Central memory CD8-positive, alpha-beta T cell (primary cell): ENCODE measurements at regions not wholly inside any gene's neighbourhood (a gene's known extent, or its start where the extent isn't known, plus 50 kb on each side); places are given as distances from the start of the nearest gene placed in this dataset.

Experiments
- ATAC-seq: fragments of 150-1000 bp; cut with Tn5 transposase; replicated peaks from 2 replicates; pipeline ENCODE4 v1.10.0; 2022; ENCODE audit warnings: mild to moderate bottlenecking, moderate FRiP score, moderate number of reproducible peaks; ENCODE audit not compliant: poor library complexity, severe bottlenecking; ENCODE audit errors: extremely low read depth
- DNase-seq, 2 donors: peaks; one replicate each; pipeline ENCODE4 v3.0.0; 2021; ENCODE audit warnings: low spot score in 2 of 2
- H3K27ac Mint-ChIP-seq: one replicate; pipeline ENCODE4 v1.8.0; 2022; ENCODE audit warnings: low read depth, mild to moderate bottlenecking, moderate library complexity, mixed read lengths
- H3K27me3 Mint-ChIP-seq: one replicate; pipeline ENCODE4 v1.8.0; 2022; ENCODE audit warnings: mixed read lengths
- H3K36me3 Mint-ChIP-seq: one replicate; pipeline ENCODE4 v1.8.0; 2022; ENCODE audit warnings: mild to moderate bottlenecking, moderate library complexity, mixed read lengths; ENCODE audit not compliant: insufficient read depth
- H3K4me1 Mint-ChIP-seq: one replicate; pipeline ENCODE4 v1.8.0; 2022; ENCODE audit warnings: mixed read lengths
- H3K4me3 Mint-ChIP-seq: one replicate; pipeline ENCODE4 v1.8.0; 2022; ENCODE audit warnings: mild to moderate bottlenecking, moderate library complexity, mixed read lengths
- H3K9me3 Mint-ChIP-seq: one replicate; pipeline ENCODE4 v1.8.0; 2022; ENCODE audit warnings: mixed read lengths

GRCh38 chr15:95843241-95843910, 487.1 kb upstream of the NR2F2 start:
- Mint-ChIP-seq H3K9me3 (no peaks in the 10 kb centered on the region), H3K4me1 (peaks cover 24% of the 10 kb centered on the region), H3K4me3 (no peak overlapping the region), H3K27me3 (no peaks in the 10 kb centered on the region), H3K27ac (no peak overlapping the region), H3K36me3 (no peaks in the 10 kb centered on the region)
- no peak for DNase-seq
- no peak for ATAC-seq

- Mint-ChIP-seq H3K4me1 (peaks cover 3% of the 10 kb centered on the region), H3K27ac (no peak overlapping the region), H3K36me3 (no peaks in the 10 kb centered on the region), H3K4me3 (no peak overlapping the region), H3K27me3 (no peaks in the 10 kb centered on the region), H3K9me3 (no peaks in the 10 kb centered on the region)
- ATAC-seq (no peak), DNase-seq (no peak)
Measured at GRCh38 chr15:95845862-95846515, 484.5 kb upstream of the NR2F2 start.

- Mint-ChIP-seq H3K36me3 (no peaks in the 10 kb centered on the region), H3K9me3 (no peaks in the 10 kb centered on the region), H3K27me3 (no peaks in the 10 kb centered on the region), H3K27ac (no peak overlapping the region), H3K4me1 (no peaks in the 10 kb centered on the region), H3K4me3 (no peak overlapping the region)
- ATAC-seq (no peak), DNase-seq (no peak)
Measured at GRCh38 chr15:95848126-95848525, 482.4 kb upstream of the NR2F2 start.

GRCh38 chr15:95850837-95851236, 479.7 kb upstream of the NR2F2 start:
- ATAC-seq = no peak
- Mint-ChIP-seq H3K4me3 (no peak overlapping the region), H3K4me1 (no peaks in the 10 kb centered on the region), H3K27me3 (no peaks in the 10 kb centered on the region), H3K9me3 (no peaks in the 10 kb centered on the region), H3K27ac (no peak overlapping the region), H3K36me3 (no peaks in the 10 kb centered on the region)
- no peak for DNase-seq

- Mint-ChIP-seq H3K36me3 (no peaks in the 10 kb centered on the region), H3K4me3 (no peak overlapping the region), H3K4me1 (peaks cover 13% of the 10 kb centered on the region), H3K27ac (no peak overlapping the region), H3K27me3 (no peaks in the 10 kb centered on the region), H3K9me3 (no peaks in the 10 kb centered on the region)
- ATAC-seq (no peak), DNase-seq (no peak)
Measured at GRCh38 chr15:95853350-95853749, 477.1 kb upstream of the NR2F2 start.

GRCh38 chr15:95857124-95857757, 473.3 kb upstream of the NR2F2 start:
- ATAC-seq (no peak), DNase-seq (no peak)
- H3K9me3 Mint-ChIP-seq = no peaks in the 10 kb centered on the region
- H3K4me1 Mint-ChIP-seq = peaks cover 13% of the 10 kb centered on the region
- no peak overlapping the region for H3K4me3 Mint-ChIP-seq
- H3K27me3 Mint-ChIP-seq = no peaks in the 10 kb centered on the region
- no peaks in the 10 kb centered on the region for H3K36me3 Mint-ChIP-seq
- H3K27ac Mint-ChIP-seq = peak overlapping the region; percentile 10

GRCh38 chr15:95857758-95858157, 472.7 kb upstream of the NR2F2 start:
- Mint-ChIP-seq H3K9me3 (no peaks in the 10 kb centered on the region), H3K27me3 (no peaks in the 10 kb centered on the region), H3K4me1 (peaks cover 16% of the 10 kb centered on the region), H3K27ac (no peak overlapping the region), H3K36me3 (no peaks in the 10 kb centered on the region), H3K4me3 (no peak overlapping the region)
- DNase-seq = no peak
- ATAC-seq = no peak

- H3K4me1 Mint-ChIP-seq = peaks cover 33% of the 10 kb centered on the region
- no peak overlapping the region for H3K4me3 Mint-ChIP-seq
- no peaks in the 10 kb centered on the region for H3K27me3 Mint-ChIP-seq
- no peak overlapping the region for H3K27ac Mint-ChIP-seq
- DNase-seq (no peak), ATAC-seq (no peak)
- H3K9me3 Mint-ChIP-seq = no peaks in the 10 kb centered on the region
- H3K36me3 Mint-ChIP-seq = peaks cover 6% of the 10 kb centered on the region
Measured at GRCh38 chr15:95860406-95860805, 470.1 kb upstream of the NR2F2 start.

GRCh38 chr15:95864467-95864886, 466.0 kb upstream of the NR2F2 start:
- ATAC-seq = peak; percentile 78
- peaks cover 50% of the 10 kb centered on the region for H3K4me1 Mint-ChIP-seq

GRCh38 chr15:95865330-95865739, 465.2 kb upstream of the NR2F2 start:
- Mint-ChIP-seq H3K27ac (peak overlapping the region; percentile 92), H3K27me3 (no peaks in the 10 kb centered on the region), H3K4me1 (peaks cover 59% of the 10 kb centered on the region), H3K4me3 (peak overlapping the region; percentile 4), H3K9me3 (no peaks in the 10 kb centered on the region), H3K36me3 (peaks cover 8% of the 10 kb centered on the region)
- DNase-seq = no peak
- ATAC-seq = peak; percentile 53

More at GRCh38 chr15:95864467-95864886, 466.0 kb upstream of the NR2F2 start:
- Mint-ChIP-seq H3K4me3 (peak overlapping the region; percentile 28), H3K27me3 (no peaks in the 10 kb centered on the region), H3K36me3 (peaks cover 8% of the 10 kb centered on the region), H3K9me3 (no peaks in the 10 kb centered on the region), H3K27ac (peak overlapping the region; percentile 92)
- peak in 1 of 2 donors; percentile 38 for DNase-seq

- DNase-seq (no peak), ATAC-seq (no peak)
- Mint-ChIP-seq H3K36me3 (peaks cover 8% of the 10 kb centered on the region), H3K27ac (peak overlapping the region; percentile 92), H3K4me3 (no peak overlapping the region), H3K9me3 (no peaks in the 10 kb centered on the region), H3K4me1 (peaks cover 72% of the 10 kb centered on the region), H3K27me3 (no peaks in the 10 kb centered on the region)
Measured at GRCh38 chr15:95866711-95867440, 463.6 kb upstream of the NR2F2 start.

- Mint-ChIP-seq H3K4me1 (peaks cover 64% of the 10 kb centered on the region), H3K9me3 (no peaks in the 10 kb centered on the region), H3K36me3 (peaks cover 8% of the 10 kb centered on the region), H3K27ac (peak overlapping the region; percentile 94), H3K27me3 (no peaks in the 10 kb centered on the region), H3K4me3 (peak overlapping the region; percentile 53)
- DNase-seq (no peak), ATAC-seq (no peak)
Measured at GRCh38 chr15:95868450-95868849, 462.1 kb upstream of the NR2F2 start.
